GM12878 (cell line): ENCODE measurements at regions not wholly inside any gene's neighbourhood (a gene's known extent, or its start where the extent isn't known, plus 50 kb on each side); places are given as distances from the start of the nearest gene placed in this dataset.

ENCODE experiments used
- ATAC-seq: fragments of 200-7000 bp; cut with Tn5 transposase; 3 replicates; pipeline ENCODE4 v1.9.1; 2020; ENCODE audit warnings: mild to moderate bottlenecking, moderate library complexity
- BruUV-seq: library from RNA; stranded (reverse); fragments of 400-500 nt; replicated peaks from 2 replicates; lab custom pipeline; 2021; lab: Mats Ljungman, UMichigan
- CTCF ChIA-PET: fragments of 300-600 bp; sonication (Branson Sonifier 250); formaldehyde crosslinking; extraction: SDS; loops from one replicate; lab custom pipeline; 2021; ENCODE audit warnings: inconsistent platforms; lab: Yijun Ruan, JAX
- POLR2A ChIA-PET: fragments of 350-600 bp; formaldehyde crosslinking; extraction: SDS; loops from one replicate; lab custom pipeline; 2021; ENCODE audit warnings: inconsistent platforms; lab: Charles Lee
- RAD21 ChIA-PET: fragments of 300-600 bp; sonication (Branson Sonifier 250); formaldehyde crosslinking; loops from one replicate; lab custom pipeline; 2023; ENCODE audit warnings: antibody characterized with exemption; ENCODE audit not compliant: unreplicated experiment; lab: Charles Lee
- SMC1A ChIA-PET: fragments of 300-600 bp; sonication (Branson Sonifier 250); formaldehyde crosslinking; loops from one replicate; lab custom pipeline; 2023; ENCODE audit not compliant: unreplicated experiment, uncharacterized antibody; lab: Charles Lee
- DNase-seq: peaks from one replicate; pipeline ENCODE4 v3.0.0-alpha.2; 2011; ENCODE audit warnings: low read depth, low spot score
- FAIRE-seq: peaks from 3 replicates; lab custom pipeline; 2011; peaks lifted over from hg19 to GRCh38; lab: Jason Lieb, UNC
- H2AFZ ChIP-seq: 2 replicates; pipeline ENCODE4 v1.6.0; 2011; ENCODE audit warnings: low read depth, low read length, control low read depth; ENCODE audit not compliant: control insufficient read depth
- H3K27ac ChIP-seq: 2 replicates; pipeline ENCODE4 v1.5.1; 2011; ENCODE audit warnings: control low read depth; ENCODE audit not compliant: control insufficient read depth, insufficient read depth
- H3K27me3 ChIP-seq, 2 experiments: replicated peaks in 1 of 2; 2 replicates each; pipeline versions ENCODE4 v1.6.0 to v1.6.1; 2011; ENCODE audit warnings: low read length in 1 of 2; ENCODE audit not compliant: control insufficient read depth in 2 of 2, insufficient read depth in 2 of 2
- H3K36me3 ChIP-seq, 2 experiments: 2 replicates each; pipeline ENCODE4 v1.5.1; 2011; ENCODE audit warnings: low read length in 1 of 2; ENCODE audit not compliant: control insufficient read depth in 2 of 2, insufficient read depth in 2 of 2
- H3K4me1 ChIP-seq: 2 replicates; pipeline ENCODE4 v1.6.1; 2011; ENCODE audit warnings: mild to moderate bottlenecking, low read length, moderate library complexity, mixed read lengths; ENCODE audit not compliant: control insufficient read depth, insufficient read depth
- H3K4me2 ChIP-seq: 2 replicates; pipeline ENCODE4 v1.6.0; 2011; ENCODE audit warnings: control low read depth; ENCODE audit not compliant: control insufficient read depth, insufficient read depth
- H3K4me3 ChIP-seq: fragments of 200-600 bp; sonication (generic); 2 replicates; pipeline ENCODE4 v1.5.1; 2016
- H3K79me2 ChIP-seq: 2 replicates; pipeline ENCODE4 v1.6.0; 2011; ENCODE audit warnings: low read length; ENCODE audit not compliant: control insufficient read depth, insufficient read depth
- H3K9ac ChIP-seq: 2 replicates; pipeline ENCODE4 v1.8.0; 2011; ENCODE audit warnings: low read length, control low read depth, mixed read lengths; ENCODE audit not compliant: control insufficient read depth, insufficient read depth
- H3K9me3 ChIP-seq: replicated peaks from 3 replicates; pipeline ENCODE4 v1.5.1; 2011; ENCODE audit warnings: mild to moderate bottlenecking, low read length; ENCODE audit not compliant: control insufficient read depth, insufficient read depth
- H4K20me1 ChIP-seq: 2 replicates; pipeline ENCODE4 v1.6.0; 2011; ENCODE audit not compliant: control insufficient read depth, insufficient read depth
- ASH2L ChIP-seq: fragments of 300-600, 200-600 bp; sonication (generic); IDR thresholded peaks from 2 replicates; pipeline ENCODE4 v1.6.1; 2017; ENCODE audit warnings: low read depth, mild to moderate bottlenecking, borderline replicate concordance
- CBX5 ChIP-seq: sonication (generic); IDR thresholded peaks from 2 replicates; pipeline ENCODE4 v1.6.1; 2016; ENCODE audit warnings: low read depth, moderate library complexity, mild to moderate bottlenecking, inconsistent platforms
- CEBPZ ChIP-seq: fragments of 150-350 bp; IDR thresholded peaks from 2 replicates; pipeline ENCODE4 v1.6.1; 2016; ENCODE audit warnings: low read depth, low read length
- HDAC6 ChIP-seq: fragments of 200-600 bp; sonication (generic); IDR thresholded peaks from one replicate; pipeline ENCODE4 v1.8.0; 2017; ENCODE audit warnings: antibody characterized with exemption; ENCODE audit not compliant: unreplicated experiment
- HDGF ChIP-seq: fragments of 450-650 bp; IDR thresholded peaks from 2 replicates; pipeline ENCODE4 v1.6.1; 2016; ENCODE audit warnings: antibody characterized with exemption
- LARP7 ChIP-seq: fragments of 450-650 bp; IDR thresholded peaks from 2 replicates; pipeline ENCODE4 v1.6.1; 2017; ENCODE audit warnings: mild to moderate bottlenecking
- MEF2A ChIP-seq: IDR thresholded peaks from 2 replicates; pipeline ENCODE4 v1.6.1; 2011; ENCODE audit warnings: low read depth, mild to moderate bottlenecking, low read length, moderate library complexity; ENCODE audit not compliant: insufficient read depth
- NR2C2 ChIP-seq: IDR thresholded peaks from 2 replicates; pipeline ENCODE4 v1.6.1; 2011; ENCODE audit warnings: borderline replicate concordance, low read depth; ENCODE audit not compliant: control insufficient read depth, insufficient read length
- NR2F1 ChIP-seq: fragments of 450-650 bp; conservative IDR thresholded peaks from 2 replicates; pipeline ENCODE4 v1.6.1; 2017; ENCODE audit warnings: mild to moderate bottlenecking
- PKNOX1 ChIP-seq: fragments of 450-650 bp; IDR thresholded peaks from 2 replicates; pipeline ENCODE4 v1.6.1; 2016; ENCODE audit warnings: mild to moderate bottlenecking
- SREBF2 ChIP-seq: IDR thresholded peaks from 2 replicates; pipeline ENCODE4 v1.6.1; 2012; ENCODE audit warnings: mild to moderate bottlenecking, low read length
- SUPT20H ChIP-seq: IDR thresholded peaks from 2 replicates; pipeline ENCODE4 v1.6.1; 2011; ENCODE audit warnings: low read depth, mild to moderate bottlenecking, low read length, moderate library complexity, borderline replicate concordance; ENCODE audit not compliant: control insufficient read depth
- USF1 ChIP-seq: IDR thresholded peaks from 2 replicates; pipeline ENCODE4 v1.6.1; 2011; ENCODE audit warnings: borderline replicate concordance, low read depth, mild to moderate bottlenecking, moderate library complexity, mixed read lengths, low read length; ENCODE audit not compliant: insufficient read depth; ENCODE audit errors: extremely low read length
- ZNF207 ChIP-seq: fragments of 450-650 bp; IDR thresholded peaks from 2 replicates; pipeline ENCODE4 v1.6.1; 2014; ENCODE audit warnings: antibody characterized with exemption, mild to moderate bottlenecking, borderline replicate concordance
- ZNF274 ChIP-seq: IDR thresholded peaks from one replicate; pipeline ENCODE4 v1.8.0; 2011; ENCODE audit not compliant: insufficient read length, insufficient read depth
- ZNF384 ChIP-seq: IDR thresholded peaks from 2 replicates; pipeline ENCODE4 v1.6.1; 2012; ENCODE audit warnings: low read depth, mild to moderate bottlenecking, low read length, improper control_type of control experiment, borderline replicate concordance
- WGBS: methylation state at CpG from one replicate; pipeline ENCODE4 v1.1.6; 2016; ENCODE audit warnings: low lambda C conversion rate; ENCODE audit not compliant: insufficient replicate concordance, insufficient coverage; ENCODE audit errors: missing lambda C conversion rate; 5-methylcytosine and 5-hydroxymethylcytosine counted together
- in situ Hi-C: fragments of 300-500 bp; cut with MboI; formaldehyde crosslinking; loops from 9 replicates; pipeline ENCODE4 v1.14.3; 2018; ENCODE audit warnings: mixed read lengths
- intact Hi-C: fragments of 100-400 bp; cut with micrococcal nuclease; formaldehyde crosslinking; loops from one replicate; pipeline ENCODE4 v1.14.2; 2022; ENCODE audit not compliant: unreplicated experiment

- no TSS peak for BruUV-seq
- TF ChIP-seq ZNF384 = no peak
- no peak for TF ChIP-seq ASH2L
- TF ChIP-seq NR2C2 = no peak
- TF ChIP-seq NR2F1 = no peak
- no peak for TF ChIP-seq HDGF
- no peak for TF ChIP-seq MEF2A
- TF ChIP-seq ZNF207 = no peak
- TF ChIP-seq HDAC6 = no peak
- no peak for TF ChIP-seq LARP7
- TF ChIP-seq CEBPZ = no peak
- no peak for TF ChIP-seq SUPT20H
- TF ChIP-seq PKNOX1 = no peak
- TF ChIP-seq CBX5 = no peak
- no peak for TF ChIP-seq USF1
- no peak for TF ChIP-seq ZNF274
- TF ChIP-seq SREBF2 = no peak
- Histone ChIP-seq H3K36me3 (no peaks in the 10 kb centered on the region), H3K4me3 (no peak overlapping the region), H2AFZ (no peak overlapping the region), H3K9me3 (no peaks in the 10 kb centered on the region), H3K79me2 (no peaks in the 10 kb centered on the region), H3K27me3 (no peaks in the 10 kb centered on the region), H4K20me1 (no peaks in the 10 kb centered on the region), H3K9ac (no peak overlapping the region), H3K27ac (no peak overlapping the region), H3K4me2 (no peak overlapping the region), H3K4me1 (no peaks in the 10 kb centered on the region)
- in situ Hi-C loops (no loop called here), intact Hi-C loops (no loop called here)
- ChIA-PET RAD21 (no interaction called here), SMC1A (no interaction called here), POLR2A (no interaction called here), CTCF (interaction anchor here (1.8 kb wide), 1 partner anchor 14 kb away, joined by 4 read pairs; no protein-coding TSS in a partner anchor)
- 14% methylated on average over 2 of the region's 2 CpGs for WGBS
- DNase-seq (no peak), ATAC-seq (no peak), FAIRE-seq (no peak)
Observed at GRCh38 chr12:60419986-60420385, 824.2 kb downstream of the SLC16A7 start.
